ENCODE measurements at regions not wholly inside any gene's neighbourhood (a gene's known extent, or its start where the extent isn't known, plus 50 kb on each side); places are given as distances from the start of the nearest gene placed in this dataset.

GRCh38 chr15:98382139-98382538 is 266.2 kb upstream of the IGF1R start:
- TF ChIP-seq CTCF (IDR thresholded peaks at IDR 0.05) (no peak), POLR2A (IDR thresholded peaks at IDR 0.05) (no peak)
